ENCODE measurements at regions not wholly inside any gene's neighbourhood (a gene's known extent, or its start where the extent isn't known, plus 50 kb on each side); places are given as distances from the start of the nearest gene placed in this dataset.

DNA sequence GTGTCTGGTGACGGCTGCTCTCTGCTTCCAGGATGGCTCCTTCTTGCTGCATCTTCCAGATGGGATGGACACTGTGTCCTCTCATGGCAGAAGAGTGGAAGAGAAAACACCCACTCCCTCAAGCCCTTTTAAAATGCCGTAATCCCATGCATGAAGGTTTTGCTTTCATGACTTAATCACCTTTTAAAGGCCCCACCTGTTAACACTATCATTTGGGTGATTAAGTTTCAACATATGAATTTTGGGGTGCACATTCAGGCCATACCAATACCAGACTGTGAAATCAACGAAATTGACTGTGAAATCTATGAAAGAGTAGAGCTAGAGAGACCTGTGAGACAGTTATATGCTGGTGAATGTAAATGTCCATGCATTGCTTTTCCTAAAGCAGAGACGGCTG, 374.3 kb upstream of the CHD6 start:
- TF ChIP-seq CREB1 (IDR thresholded peaks at IDR 0.05; ENCODE audit: low read depth) (no peak), RAD21 (IDR thresholded peaks at IDR 0.05; ENCODE audit: low read depth) (no peak), YY1 (IDR thresholded peaks at IDR 0.05; ENCODE audit: low read depth) (no peak), FOXM1 (IDR thresholded peaks at IDR 0.05; ENCODE audit: borderline replicate concordance, low read depth) (no peak), TAF1 (IDR thresholded peaks at IDR 0.05; ENCODE audit: low read depth) (no peak), EP300 (IDR thresholded peaks at IDR 0.05; ENCODE audit: borderline replicate concordance) (no peak), ZBTB7A (IDR thresholded peaks at IDR 0.05; ENCODE audit: low read depth) (no peak)
- TF ChIP-seq, protein P1, sequence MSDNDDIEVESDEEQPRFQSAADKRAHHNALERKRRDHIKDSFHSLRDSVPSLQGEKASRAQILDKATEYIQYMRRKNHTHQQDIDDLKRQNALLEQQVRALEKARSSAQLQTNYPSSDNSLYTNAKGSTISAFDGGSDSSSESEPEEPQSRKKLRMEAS (IDR thresholded peaks at IDR 0.05), result no peak
- TF ChIP-seq, protein P2, sequence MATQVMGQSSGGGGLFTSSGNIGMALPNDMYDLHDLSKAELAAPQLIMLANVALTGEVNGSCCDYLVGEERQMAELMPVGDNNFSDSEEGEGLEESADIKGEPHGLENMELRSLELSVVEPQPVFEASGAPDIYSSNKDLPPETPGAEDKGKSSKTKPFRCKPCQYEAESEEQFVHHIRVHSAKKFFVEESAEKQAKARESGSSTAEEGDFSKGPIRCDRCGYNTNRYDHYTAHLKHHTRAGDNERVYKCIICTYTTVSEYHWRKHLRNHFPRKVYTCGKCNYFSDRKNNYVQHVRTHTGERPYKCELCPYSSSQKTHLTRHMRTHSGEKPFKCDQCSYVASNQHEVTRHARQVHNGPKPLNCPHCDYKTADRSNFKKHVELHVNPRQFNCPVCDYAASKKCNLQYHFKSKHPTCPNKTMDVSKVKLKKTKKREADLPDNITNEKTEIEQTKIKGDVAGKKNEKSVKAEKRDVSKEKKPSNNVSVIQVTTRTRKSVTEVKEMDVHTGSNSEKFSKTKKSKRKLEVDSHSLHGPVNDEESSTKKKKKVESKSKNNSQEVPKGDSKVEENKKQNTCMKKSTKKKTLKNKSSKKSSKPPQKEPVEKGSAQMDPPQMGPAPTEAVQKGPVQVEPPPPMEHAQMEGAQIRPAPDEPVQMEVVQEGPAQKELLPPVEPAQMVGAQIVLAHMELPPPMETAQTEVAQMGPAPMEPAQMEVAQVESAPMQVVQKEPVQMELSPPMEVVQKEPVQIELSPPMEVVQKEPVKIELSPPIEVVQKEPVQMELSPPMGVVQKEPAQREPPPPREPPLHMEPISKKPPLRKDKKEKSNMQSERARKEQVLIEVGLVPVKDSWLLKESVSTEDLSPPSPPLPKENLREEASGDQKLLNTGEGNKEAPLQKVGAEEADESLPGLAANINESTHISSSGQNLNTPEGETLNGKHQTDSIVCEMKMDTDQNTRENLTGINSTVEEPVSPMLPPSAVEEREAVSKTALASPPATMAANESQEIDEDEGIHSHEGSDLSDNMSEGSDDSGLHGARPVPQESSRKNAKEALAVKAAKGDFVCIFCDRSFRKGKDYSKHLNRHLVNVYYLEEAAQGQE (IDR thresholded peaks at IDR 0.05; ENCODE audit: low read depth), result no peak
